H9 (cell line): ENCODE measurements at regions not wholly inside any gene's neighbourhood (a gene's known extent, or its start where the extent isn't known, plus 50 kb on each side); places are given as distances from the start of the nearest gene placed in this dataset.

Source experiments
- DNase-seq: peaks from one replicate; pipeline ENCODE4 v3.0.0-alpha.2; 2017
- H2AFZ ChIP-seq: one replicate; pipeline ENCODE4 v1.6.1; 2013; ENCODE audit warnings: mild to moderate bottlenecking, low read length, control low read depth, moderate library complexity
- H2AK5ac ChIP-seq: 2 replicates; pipeline ENCODE4 v1.6.1; 2013; ENCODE audit warnings: low read length, control low read depth, mixed read lengths; ENCODE audit not compliant: insufficient read length
- H2BK120ac ChIP-seq: one replicate; pipeline ENCODE4 v1.6.1; 2013; ENCODE audit warnings: low read depth, mild to moderate bottlenecking, low read length, control low read depth, inconsistent platforms; ENCODE audit not compliant: poor library complexity, severe bottlenecking
- H2BK12ac ChIP-seq: 2 replicates; pipeline ENCODE4 v1.6.1; 2013; ENCODE audit warnings: low read length, control low read depth, mixed read lengths, low read depth; ENCODE audit not compliant: insufficient read length
- H2BK15ac ChIP-seq: 2 replicates; pipeline ENCODE4 v1.6.1; 2013; ENCODE audit warnings: low read depth, low read length, control low read depth
- H2BK20ac ChIP-seq: one replicate; pipeline ENCODE4 v1.6.1; 2013; ENCODE audit warnings: low read depth, mild to moderate bottlenecking, low read length, control low read depth, inconsistent platforms; ENCODE audit not compliant: poor library complexity, severe bottlenecking
- H2BK5ac ChIP-seq: 2 replicates; pipeline ENCODE4 v1.6.1; 2013; ENCODE audit warnings: low read length, control low read depth, mixed read lengths; ENCODE audit not compliant: insufficient read length
- H3K14ac ChIP-seq: 2 replicates; pipeline ENCODE4 v1.6.1; 2013; ENCODE audit warnings: low read length, control low read depth; ENCODE audit not compliant: insufficient read depth
- H3K18ac ChIP-seq: 2 replicates; pipeline ENCODE4 v1.6.1; 2013; ENCODE audit warnings: low read depth, mild to moderate bottlenecking, mixed read lengths, low read length, control low read depth; ENCODE audit not compliant: insufficient read length
- H3K23ac ChIP-seq: 2 replicates; pipeline ENCODE4 v1.6.1; 2013; ENCODE audit warnings: low read length, control low read depth, mixed read lengths, low read depth; ENCODE audit not compliant: insufficient read length
- H3K23me2 ChIP-seq: 2 replicates; pipeline ENCODE4 v1.6.1; 2013; ENCODE audit warnings: low read depth, mild to moderate bottlenecking, mixed read lengths, low read length, control low read depth; ENCODE audit not compliant: insufficient read length, poor library complexity, severe bottlenecking
- H3K27ac ChIP-seq: 2 replicates; pipeline ENCODE4 v1.5.1; 2013; ENCODE audit warnings: low read length, control low read depth, mixed read lengths, low read depth; ENCODE audit not compliant: insufficient read length
- H3K27me3 ChIP-seq: 2 replicates; pipeline ENCODE4 v1.6.1; 2013; ENCODE audit warnings: low read length, control low read depth, inconsistent platforms; ENCODE audit not compliant: insufficient read depth
- H3K4ac ChIP-seq: 2 replicates; pipeline ENCODE4 v1.6.1; 2013; ENCODE audit warnings: low read depth, mild to moderate bottlenecking, control low read depth, inconsistent platforms, low read length, moderate library complexity
- H3K4me1 ChIP-seq: 2 replicates; pipeline ENCODE4 v1.6.1; 2013; ENCODE audit warnings: low read length, control low read depth, inconsistent platforms; ENCODE audit not compliant: insufficient read depth
- H3K4me2 ChIP-seq: 2 replicates; pipeline ENCODE4 v1.6.1; 2013; ENCODE audit warnings: low read length, control low read depth, mixed read lengths; ENCODE audit not compliant: insufficient read length, insufficient read depth
- H3K56ac ChIP-seq: 2 replicates; pipeline ENCODE4 v1.6.1; 2013; ENCODE audit warnings: low read depth, mild to moderate bottlenecking, mixed read lengths, low read length, control low read depth; ENCODE audit not compliant: insufficient read length
- H3K79me1 ChIP-seq: 2 replicates; pipeline ENCODE4 v1.6.1; 2013; ENCODE audit warnings: low read depth, mild to moderate bottlenecking, moderate library complexity, low read length, control low read depth, inconsistent platforms; ENCODE audit not compliant: insufficient read depth, poor library complexity, severe bottlenecking
- H3K79me2 ChIP-seq: 2 replicates; pipeline ENCODE4 v1.6.1; 2013; ENCODE audit warnings: low read length, control low read depth, inconsistent platforms; ENCODE audit not compliant: insufficient read depth
- H3K9ac ChIP-seq: 2 replicates; pipeline ENCODE4 v1.6.1; 2013; ENCODE audit warnings: low read length, control low read depth, mixed read lengths; ENCODE audit not compliant: insufficient read length; ENCODE audit errors: extremely low read depth
- H3K9me3 ChIP-seq: one replicate; pipeline ENCODE4 v1.6.1; 2013; ENCODE audit warnings: low read depth, low read length, inconsistent platforms; ENCODE audit not compliant: control insufficient read depth
- H3T11ph ChIP-seq: one replicate; pipeline ENCODE4 v1.6.1; 2013; ENCODE audit warnings: mild to moderate bottlenecking, low read length, control low read depth, inconsistent platforms
- H4K20me1 ChIP-seq: one replicate; pipeline ENCODE4 v1.6.1; 2013; ENCODE audit not compliant: control insufficient read depth, insufficient read length, insufficient read depth
- H4K5ac ChIP-seq: 2 replicates; pipeline ENCODE4 v1.6.1; 2013; ENCODE audit warnings: low read depth, mild to moderate bottlenecking, mixed read lengths, low read length, control low read depth; ENCODE audit not compliant: insufficient read length
- H4K8ac ChIP-seq: replicated peaks from 2 replicates; pipeline ENCODE4 v1.6.1; 2013; ENCODE audit warnings: low read length, control low read depth, mixed read lengths, low read depth; ENCODE audit not compliant: insufficient read length
- H4K91ac ChIP-seq: 2 replicates; pipeline ENCODE4 v1.6.1; 2013; ENCODE audit warnings: low read depth, mild to moderate bottlenecking, moderate library complexity, mixed read lengths, low read length, control low read depth; ENCODE audit not compliant: insufficient read length
- H3K27ac Mint-ChIP-seq, 3 experiments: 2 replicates in 2 of 3; 3 replicates in 1 of 3; pipeline ENCODE4 v1.8.0; 2020 to 2021; ENCODE audit warnings: mixed read lengths in 3 of 3, mild to moderate bottlenecking in 1 of 3, moderate library complexity in 1 of 3
- H3K27me3 Mint-ChIP-seq: 2 replicates; pipeline ENCODE4 v1.8.0; 2021; ENCODE audit warnings: low read depth, mild to moderate bottlenecking, moderate library complexity, mixed read lengths
- H3K36me3 Mint-ChIP-seq, 3 experiments: 2 replicates in 2 of 3; 3 replicates in 1 of 3; pipeline ENCODE4 v1.8.0; 2020 to 2021; ENCODE audit warnings: low read depth in 3 of 3, mixed read lengths in 3 of 3; ENCODE audit not compliant: insufficient read depth in 1 of 3
- H3K4me1 Mint-ChIP-seq, 2 experiments: 2 replicates each; pipeline ENCODE4 v1.8.0; 2020; ENCODE audit warnings: mixed read lengths in 2 of 2
- H3K4me3 Mint-ChIP-seq, 2 experiments: 2 replicates in 1 of 2; 3 replicates in 1 of 2; pipeline ENCODE4 v1.8.0; 2020 to 2021; ENCODE audit warnings: mild to moderate bottlenecking in 2 of 2, mixed read lengths in 2 of 2, moderate library complexity in 1 of 2
- H3K9me3 Mint-ChIP-seq, 2 experiments: 2 replicates in 1 of 2; 3 replicates in 1 of 2; pipeline ENCODE4 v1.8.0; 2020; ENCODE audit warnings: mild to moderate bottlenecking in 2 of 2, mixed read lengths in 2 of 2, moderate library complexity in 1 of 2
- WGBS: extraction: QIAGEN DNeasy Blood & Tissue Kit; methylation state at CpG from one replicate; pipeline ENCODE4 v1.1.7; 2013; ENCODE audit warnings: missing lambda C conversion rate, low lambda C conversion rate, mixed read lengths; ENCODE audit not compliant: insufficient read length; ENCODE audit errors: extremely low coverage; 5-methylcytosine and 5-hydroxymethylcytosine counted together
- TF ChIP-seq, protein P1 (sequence below): fragments of 200-600 bp; sonication (generic); conservative IDR thresholded peaks from 3 replicates; pipeline ENCODE4 v1.8.0; 2021; ENCODE audit warnings: antibody characterized with exemption, mild to moderate bottlenecking

- no peaks in the 10 kb centered on the region for H4K20me1 ChIP-seq
- H3K27ac Mint-ChIP-seq = no peak overlapping the region
- no peaks in the 10 kb centered on the region; the same call in none of the 2 replicates for H3K27me3 Mint-ChIP-seq
- no peak overlapping the region for H3K14ac ChIP-seq
- H3K27ac ChIP-seq = no peak overlapping the region
- H3K4me1 ChIP-seq = no peaks in the 10 kb centered on the region
- H3K79me2 ChIP-seq = no peaks in the 10 kb centered on the region
- H3K4me2 ChIP-seq = no peak overlapping the region
- no peak overlapping the region for H4K91ac ChIP-seq
- no peak overlapping the region for H2BK20ac ChIP-seq
- H3K18ac ChIP-seq = no peak overlapping the region
- H3K56ac ChIP-seq = no peak overlapping the region
- H2BK15ac ChIP-seq = no peak overlapping the region
- no peak overlapping the region for H3K4ac ChIP-seq
- H3K9me3 Mint-ChIP-seq = peaks cover 23 to 24% of the 10 kb centered on the region in 2 experiments
- H3K23me2 ChIP-seq = no peaks in the 10 kb centered on the region
- DNase-seq = no peak
- H3K9me3 ChIP-seq = no peaks in the 10 kb centered on the region
- no peaks in the 10 kb centered on the region for H3K79me1 ChIP-seq
- no peak overlapping the region for H4K8ac ChIP-seq
- TF ChIP-seq, protein P1, sequence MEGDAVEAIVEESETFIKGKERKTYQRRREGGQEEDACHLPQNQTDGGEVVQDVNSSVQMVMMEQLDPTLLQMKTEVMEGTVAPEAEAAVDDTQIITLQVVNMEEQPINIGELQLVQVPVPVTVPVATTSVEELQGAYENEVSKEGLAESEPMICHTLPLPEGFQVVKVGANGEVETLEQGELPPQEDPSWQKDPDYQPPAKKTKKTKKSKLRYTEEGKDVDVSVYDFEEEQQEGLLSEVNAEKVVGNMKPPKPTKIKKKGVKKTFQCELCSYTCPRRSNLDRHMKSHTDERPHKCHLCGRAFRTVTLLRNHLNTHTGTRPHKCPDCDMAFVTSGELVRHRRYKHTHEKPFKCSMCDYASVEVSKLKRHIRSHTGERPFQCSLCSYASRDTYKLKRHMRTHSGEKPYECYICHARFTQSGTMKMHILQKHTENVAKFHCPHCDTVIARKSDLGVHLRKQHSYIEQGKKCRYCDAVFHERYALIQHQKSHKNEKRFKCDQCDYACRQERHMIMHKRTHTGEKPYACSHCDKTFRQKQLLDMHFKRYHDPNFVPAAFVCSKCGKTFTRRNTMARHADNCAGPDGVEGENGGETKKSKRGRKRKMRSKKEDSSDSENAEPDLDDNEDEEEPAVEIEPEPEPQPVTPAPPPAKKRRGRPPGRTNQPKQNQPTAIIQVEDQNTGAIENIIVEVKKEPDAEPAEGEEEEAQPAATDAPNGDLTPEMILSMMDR = no peak
- no peak overlapping the region for H3T11ph ChIP-seq
- no peak overlapping the region for H2AFZ ChIP-seq
- no peaks in the 10 kb centered on the region for H3K4me1 Mint-ChIP-seq
- no CpG with 5 or more reads among the region's 1 CpG for WGBS
- H3K4me3 Mint-ChIP-seq = no peak overlapping the region
- no peaks in the 10 kb centered on the region for H3K27me3 ChIP-seq
- no peak overlapping the region for H2BK12ac ChIP-seq
- H2AK5ac ChIP-seq = no peak overlapping the region
- H2BK120ac ChIP-seq = no peak overlapping the region
- H3K23ac ChIP-seq = no peak overlapping the region
- H4K5ac ChIP-seq = no peak overlapping the region
- H3K9ac ChIP-seq = no peak overlapping the region
- no peak overlapping the region for H2BK5ac ChIP-seq
- H3K36me3 Mint-ChIP-seq = peaks cover 6 to 22% (median 17%) of the 10 kb centered on the region in 3 experiments; a peak in 5 of 7 replicates
These were observed 549.4 kb downstream of the COL12A1 start for GRCh38 chr6:74656453-74656852.
